CD4-positive, alpha-beta T cell treated with Interleukin-4 for 1 hour (primary cell): ENCODE measurements at regions not wholly inside any gene's neighbourhood (a gene's known extent, or its start where the extent isn't known, plus 50 kb on each side); places are given as distances from the start of the nearest gene placed in this dataset.
A peak's percentile ranks its signal among the peaks of the same experiment; 100 is the strongest.
"Not testable (repeated sequence)": the region's sequence is repeated elsewhere in the genome, so short reads cannot be mapped to it uniquely, and the experiment has no call there.

Source experiments
- DNase-seq, 2 donors: peaks; one replicate each; pipeline ENCODE4 v3.0.0-alpha.2; 2020 to 2022

- DNase-seq: no peak
Measured at GRCh38 chr9:86515221-86515620, 161.0 kb upstream of the TUT7 start.

DNA sequence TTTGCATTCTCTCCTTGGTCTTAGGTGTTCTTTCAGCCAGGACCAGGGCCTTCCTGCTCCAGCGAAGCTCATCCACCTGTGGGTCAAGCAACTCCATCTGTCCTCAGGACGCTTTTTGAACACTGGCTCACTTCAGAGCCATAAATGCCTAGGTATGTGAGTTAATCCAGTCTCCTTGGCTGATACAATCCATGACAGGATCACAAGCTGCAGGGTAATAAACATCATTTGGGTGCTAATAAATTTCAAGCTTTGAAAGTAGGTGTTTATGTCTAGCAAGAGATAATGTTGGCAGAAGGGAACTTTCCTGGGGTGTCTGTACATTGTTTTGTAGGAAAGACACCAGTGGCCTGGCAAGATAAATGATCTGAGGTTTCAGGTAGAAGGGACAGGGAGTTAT, 159.2 kb upstream of the TUT7 start:
- DNase-seq: no peak

GRCh38 chr9:86512929-86513328, 158.7 kb upstream of the TUT7 start:
- no peak for DNase-seq

DNA sequence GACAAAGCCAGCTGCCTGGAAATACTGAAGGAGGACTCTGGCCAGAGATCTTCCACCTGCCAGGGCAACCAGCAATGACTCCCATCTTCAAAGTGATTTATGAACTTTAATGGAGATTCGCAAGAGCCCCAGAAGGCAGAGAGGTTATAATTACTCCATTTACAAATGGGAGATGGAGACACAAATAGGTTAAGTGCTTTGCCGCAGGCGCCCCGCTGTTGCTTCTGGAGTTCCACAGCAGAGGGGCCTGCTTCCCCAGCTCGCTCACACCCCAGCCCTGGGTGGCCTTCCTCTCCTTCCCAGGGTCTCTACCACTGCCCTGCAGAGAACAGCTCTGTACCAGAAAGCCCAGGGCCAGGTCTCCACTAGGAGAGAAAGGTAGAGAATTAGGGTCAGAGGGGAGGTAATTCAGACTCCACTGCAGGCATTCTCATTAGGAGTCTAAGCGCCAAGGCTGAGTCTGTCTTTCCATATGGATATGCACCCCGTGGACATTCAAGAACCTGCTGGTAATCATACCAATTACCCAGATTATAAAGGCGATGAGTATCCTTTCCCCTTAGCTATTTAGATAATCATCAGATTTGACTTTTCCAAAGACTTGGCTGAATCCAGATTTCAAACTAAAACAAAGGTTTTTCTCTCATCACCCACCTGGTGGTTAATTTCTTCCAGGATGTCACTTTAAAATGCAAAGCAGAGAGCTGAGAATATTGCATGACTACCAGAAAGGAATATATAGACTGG, 157.6 kb upstream of the TUT7 start:
- no peak for DNase-seq

GRCh38 chr9:86508208-86508903, 154.1 kb upstream of the TUT7 start:
- no peak for DNase-seq

- DNase-seq: no peak
Measured at GRCh38 chr9:86507212-86507630, 153.0 kb upstream of the TUT7 start.

DNA sequence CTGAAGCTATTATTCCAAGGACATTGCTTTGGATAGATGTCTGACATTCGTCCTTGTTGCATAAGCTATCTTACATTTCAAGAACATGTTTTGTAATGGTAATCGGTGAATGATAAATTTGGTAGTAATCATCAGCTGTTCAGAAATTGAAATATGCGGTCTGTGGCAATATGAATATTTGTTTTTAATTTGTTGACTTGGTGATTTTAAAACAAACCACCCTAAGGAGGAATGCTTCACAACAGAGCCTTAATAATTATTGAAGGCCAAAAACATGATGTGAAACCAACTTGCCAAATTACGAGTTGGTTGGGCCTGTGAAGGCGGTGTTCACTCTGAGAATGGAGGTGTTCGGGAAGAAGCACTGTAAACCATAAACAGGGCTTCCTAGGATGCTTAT, 149.7 kb upstream of the TUT7 start:
- DNase-seq: no peak

- DNase-seq: no peak
Measured at GRCh38 chr9:86503314-86503713, 149.1 kb upstream of the TUT7 start.

DNA sequence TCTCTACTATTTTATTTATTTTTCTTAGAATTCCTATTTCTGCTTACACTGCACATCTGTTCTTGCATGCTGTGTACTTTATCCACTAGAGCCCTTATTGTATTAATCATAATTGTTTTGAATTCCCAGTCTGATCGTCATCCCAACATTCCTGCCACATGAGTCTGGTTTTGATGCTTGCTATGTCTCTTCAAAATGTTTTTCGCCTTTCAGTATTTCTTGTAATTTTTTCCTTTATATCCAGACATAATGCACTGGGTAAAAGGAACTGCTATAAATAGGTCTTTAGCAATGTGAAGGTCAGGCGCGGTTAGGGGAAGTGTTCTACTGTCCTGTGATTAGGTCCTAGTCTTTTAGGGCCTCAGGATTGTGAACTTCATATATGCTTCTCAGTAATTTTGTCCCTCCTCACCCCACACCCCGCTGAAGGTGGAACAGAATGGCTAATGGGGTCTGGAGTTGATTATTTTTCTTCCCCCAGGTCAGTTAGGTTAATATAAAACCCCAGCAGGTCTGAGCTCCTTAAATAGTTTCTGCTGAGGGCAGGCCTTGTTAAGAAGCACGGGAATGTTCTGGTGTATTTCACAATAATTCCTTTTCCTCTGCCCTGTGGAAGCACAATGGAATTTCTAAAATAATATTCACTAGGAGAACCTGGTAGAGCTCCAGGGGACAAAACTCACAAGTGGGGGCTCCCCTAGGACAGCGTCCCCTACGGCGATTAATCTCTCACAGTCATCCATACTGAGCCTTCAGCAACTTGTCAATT, 146.6 kb upstream of the TUT7 start:
- DNase-seq: no peak

DNA sequence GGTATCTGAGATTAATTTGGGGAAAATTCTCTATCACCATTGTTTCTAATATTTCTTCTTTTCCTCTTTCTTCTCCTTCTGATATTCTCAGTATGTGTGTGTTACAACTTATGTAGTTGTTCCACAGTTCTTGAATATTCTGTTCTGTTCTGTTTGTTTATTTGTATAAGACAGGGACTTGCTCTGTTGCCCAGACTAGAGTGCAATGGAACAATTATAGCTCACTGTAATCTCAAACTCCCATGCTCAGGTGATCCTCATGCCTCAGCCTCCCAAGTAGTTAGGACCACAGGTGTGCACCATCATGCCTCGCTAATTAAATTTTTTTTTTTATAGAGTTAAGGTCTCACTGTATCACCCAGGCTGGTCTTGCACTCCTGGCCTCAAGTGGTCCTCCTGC, 145.8 kb upstream of the TUT7 start:
- DNase-seq: no peak

DNA sequence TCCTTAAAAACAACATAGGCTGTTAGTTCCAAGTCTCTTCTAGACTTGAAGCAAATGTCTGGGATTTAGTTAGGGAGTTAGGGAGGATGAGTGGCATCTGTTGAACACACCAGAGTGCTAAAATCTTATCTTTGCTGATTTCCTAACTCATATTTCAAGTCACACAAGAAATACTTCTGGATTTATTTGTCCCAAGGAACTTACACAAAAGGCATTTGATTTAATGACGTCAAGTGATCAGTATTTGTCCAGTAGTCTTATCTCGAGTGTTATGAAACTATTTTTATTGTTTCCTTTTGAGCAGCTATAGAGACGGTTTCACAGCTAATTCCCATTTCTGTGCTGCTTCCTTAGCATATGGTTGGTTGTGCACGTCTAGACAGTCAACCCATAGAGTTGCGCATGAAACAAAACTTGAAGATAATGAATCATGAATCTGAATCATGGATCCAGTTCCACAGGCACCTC, 140.5 kb upstream of the TUT7 start:
- no peak for DNase-seq

DNA sequence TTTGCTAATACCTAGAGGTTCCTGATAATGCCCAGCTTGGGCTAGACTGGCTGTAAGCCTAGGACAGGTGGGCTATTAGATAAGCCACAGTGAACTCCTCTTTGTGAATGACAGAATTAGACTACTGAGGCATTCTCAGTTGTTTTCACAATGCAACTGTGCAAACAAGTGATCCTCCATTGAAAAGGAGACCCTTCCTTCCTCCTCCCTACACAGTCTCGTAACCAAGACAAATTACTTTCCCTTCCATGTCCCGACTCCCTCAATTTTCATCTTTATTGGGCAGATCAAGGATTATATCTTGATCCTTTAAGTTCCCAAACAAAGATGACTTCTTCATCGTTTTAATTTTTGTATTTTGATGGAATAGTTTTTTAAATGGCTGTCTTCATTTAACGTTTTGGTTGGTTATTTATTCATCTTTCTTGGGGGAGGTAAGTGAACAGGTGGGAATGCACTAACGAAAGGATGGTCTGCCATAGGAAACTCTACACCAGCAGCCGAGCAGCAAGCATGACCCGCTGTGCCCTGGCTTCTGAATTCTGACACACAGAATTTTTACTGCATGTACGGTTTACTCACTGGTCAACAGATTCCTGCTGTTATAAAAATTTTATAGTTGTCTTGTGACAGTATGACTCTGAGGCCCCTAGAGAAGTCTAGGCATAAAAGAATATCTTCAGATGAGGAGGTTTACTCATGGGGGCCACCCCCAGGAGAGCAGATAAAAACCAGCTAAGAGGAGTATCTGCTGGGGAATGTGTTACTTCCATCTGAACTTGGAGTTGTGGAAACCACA, 137.5 kb upstream of the TUT7 start:
- no peak for DNase-seq

DNA sequence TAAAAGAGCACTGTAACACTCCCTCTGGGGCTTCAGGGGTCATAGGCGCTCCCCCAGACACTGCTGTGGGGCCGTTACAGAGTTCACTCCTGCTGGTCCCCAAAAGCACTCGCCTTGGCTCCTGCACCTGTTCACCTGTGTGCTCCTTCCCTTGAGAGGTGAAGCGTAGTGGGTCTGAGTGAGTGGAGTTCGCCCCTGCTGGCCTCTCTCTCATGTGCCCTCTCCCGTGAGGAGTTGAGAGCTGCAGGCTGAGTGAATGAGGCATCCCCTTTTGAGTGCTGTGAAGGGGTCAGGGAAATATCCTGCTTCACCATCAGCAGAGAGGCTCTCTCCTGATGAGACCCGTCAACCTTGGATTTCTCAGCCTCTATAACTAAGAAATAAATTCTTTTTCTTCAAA, 134.6 kb upstream of the TUT7 start:
- DNase-seq: no peak

GRCh38 chr9:86488345-86488744, 134.1 kb upstream of the TUT7 start:
- no peak for DNase-seq

DNA sequence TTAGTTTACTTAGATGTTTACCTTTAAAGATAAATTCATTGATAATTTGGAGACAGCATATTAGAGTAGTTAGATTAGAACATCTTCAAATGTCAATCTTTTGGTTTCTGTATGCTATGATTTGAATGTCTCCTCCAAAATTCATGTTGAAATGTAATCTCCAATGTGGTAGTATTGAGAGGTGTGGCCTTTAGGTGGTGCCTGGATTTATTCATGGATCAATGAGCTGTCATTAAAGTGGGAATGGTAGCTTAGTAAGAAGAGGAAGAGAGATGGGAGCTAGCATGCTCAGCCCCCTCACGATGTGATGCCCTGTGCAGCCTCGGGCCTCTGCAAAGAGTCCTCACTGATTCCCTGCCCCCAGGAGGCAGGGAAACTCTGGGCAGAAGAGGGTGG, 133.6 kb upstream of the TUT7 start:
- DNase-seq: no peak

- peak in 1 of 2 donors; percentile 5 for DNase-seq
Measured at GRCh38 chr9:86486891-86487837, 133.0 kb upstream of the TUT7 start.

DNA sequence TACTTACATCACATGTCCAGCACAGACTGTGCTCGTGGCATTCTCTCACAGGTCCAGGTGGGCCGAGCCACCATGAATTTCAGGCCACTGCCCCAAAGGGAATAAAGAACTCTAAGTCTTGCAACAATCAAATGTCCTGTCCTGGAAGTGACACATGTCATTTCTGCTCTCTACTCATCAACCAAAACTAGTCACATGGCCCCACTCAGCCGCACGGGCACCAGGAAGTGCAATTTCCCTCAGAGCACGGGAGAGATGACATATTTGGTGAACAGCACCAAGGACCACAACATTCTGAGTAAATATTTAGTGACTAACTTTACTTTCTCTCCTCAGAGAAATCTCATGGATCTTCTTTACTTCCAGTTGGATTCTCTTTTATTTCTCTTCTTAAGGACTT, 131.1 kb upstream of the TUT7 start:
- DNase-seq: peak in 1 of 2 donors; percentile 20

DNA sequence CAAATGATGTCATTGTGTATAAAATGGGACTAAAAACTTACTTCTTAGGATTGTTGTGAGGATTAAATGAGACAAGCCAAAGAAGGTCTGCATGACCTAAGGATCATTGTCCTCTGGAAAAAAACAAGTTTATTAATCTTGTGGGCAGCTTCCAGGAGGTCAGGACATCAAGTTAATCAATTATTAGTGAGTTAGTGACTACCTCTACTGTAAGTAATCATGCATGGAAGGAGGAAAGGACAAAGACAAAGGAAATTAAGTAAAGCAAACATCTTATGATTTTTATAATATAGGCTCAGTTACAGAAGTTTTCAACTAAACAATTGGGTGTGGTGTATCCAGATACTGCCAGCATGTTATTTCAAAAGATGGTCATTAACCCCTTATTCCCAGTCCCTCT, 129.3 kb upstream of the TUT7 start:
- DNase-seq: no peak

- no peak for DNase-seq
Measured at GRCh38 chr9:86481466-86481865, 127.3 kb upstream of the TUT7 start.

GRCh38 chr9:86475255-86475654, 121.0 kb upstream of the TUT7 start:
- DNase-seq: not testable (repeated sequence)

DNA sequence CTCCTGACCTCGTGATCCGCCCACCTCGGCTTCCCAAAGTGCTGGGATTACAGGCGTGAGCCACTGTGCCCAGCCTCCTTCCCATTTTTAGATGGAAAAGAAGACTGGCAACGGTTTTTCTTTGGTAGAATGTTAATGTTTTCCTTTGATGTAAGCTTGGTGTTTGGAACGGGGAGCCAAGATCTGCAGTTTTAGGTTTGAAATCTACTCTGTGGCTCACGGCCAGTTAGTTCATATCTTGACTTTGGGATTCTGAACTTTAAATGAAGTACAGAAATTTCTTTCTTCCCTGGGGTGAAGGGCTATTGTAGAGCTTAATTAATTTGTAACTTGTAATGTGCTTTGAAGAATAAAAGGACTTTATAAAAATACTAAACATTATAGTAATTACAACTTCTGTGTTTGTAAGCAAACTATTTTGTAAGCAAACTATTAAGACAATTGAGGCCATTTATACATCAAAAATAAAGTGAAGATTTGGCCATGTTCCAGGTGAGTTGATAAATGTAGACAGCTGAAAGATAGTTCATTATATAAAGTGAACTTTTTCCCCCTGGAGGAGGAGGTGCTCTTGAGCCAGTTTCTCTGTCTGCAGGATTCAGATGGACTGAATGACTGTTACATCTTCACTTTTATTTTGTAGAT, 117.1 kb upstream of the TUT7 start:
- no peak for DNase-seq
